ENCODE measurements at regions not wholly inside any gene's neighbourhood (a gene's known extent, or its start where the extent isn't known, plus 50 kb on each side); places are given as distances from the start of the nearest gene placed in this dataset.

DNA sequence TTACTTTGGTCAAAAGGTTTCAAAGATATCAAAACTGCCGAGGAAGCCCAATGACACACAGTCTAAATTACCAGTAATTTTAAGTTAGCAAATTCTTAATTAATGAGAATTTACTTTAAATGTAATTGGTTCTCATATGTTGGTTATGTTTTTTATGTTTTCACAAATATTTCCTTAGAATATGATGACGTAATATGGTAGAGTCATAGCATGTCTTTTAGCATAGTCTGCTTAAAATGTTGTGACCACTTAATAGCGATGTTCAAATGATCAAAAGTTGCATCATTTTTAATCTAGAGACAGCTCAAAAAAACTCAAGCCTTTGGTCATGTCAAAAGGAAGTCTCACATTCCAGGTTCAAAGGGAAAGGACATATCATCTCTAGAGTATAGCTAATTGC, 123.3 kb upstream of the ST6GAL2 start:
- in situ Hi-C loops (cut with HindIII; ENCODE audit: low sequenced_read_pairs) = no loop called here
- no peak for DNase-seq (ENCODE audit: low spot score)

DNA sequence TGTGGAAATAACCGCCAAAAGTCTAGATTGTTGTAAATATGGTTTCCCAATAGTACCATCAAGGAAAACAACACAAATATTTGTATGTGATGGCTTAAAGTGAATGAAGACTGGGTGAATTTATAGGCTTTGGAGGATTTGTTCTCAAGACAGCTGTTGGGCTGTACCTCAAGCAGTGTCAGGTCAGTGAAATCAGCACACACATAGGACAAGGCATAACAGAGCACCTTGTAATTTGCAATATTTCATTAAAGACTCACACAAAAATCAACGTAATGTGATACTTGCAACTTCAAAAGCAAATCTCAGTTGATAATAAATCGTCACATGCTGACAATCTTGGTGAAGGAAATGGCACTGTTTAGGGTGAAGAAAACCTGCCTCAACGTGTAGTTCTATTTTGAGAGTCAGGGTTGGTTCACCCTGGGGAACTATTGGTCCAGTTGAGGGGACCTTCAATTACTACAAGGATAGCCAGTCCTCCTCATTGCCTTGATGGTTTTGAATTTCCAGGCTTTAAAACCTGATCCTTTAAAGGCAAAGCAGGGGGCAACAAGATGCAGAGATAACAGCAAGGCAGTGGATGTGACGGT, 126.8 kb upstream of the ST6GAL2 start:
- in situ Hi-C loops (cut with HindIII; ENCODE audit: low sequenced_read_pairs) = no loop called here
- no peak for DNase-seq (ENCODE audit: low spot score)

DNA sequence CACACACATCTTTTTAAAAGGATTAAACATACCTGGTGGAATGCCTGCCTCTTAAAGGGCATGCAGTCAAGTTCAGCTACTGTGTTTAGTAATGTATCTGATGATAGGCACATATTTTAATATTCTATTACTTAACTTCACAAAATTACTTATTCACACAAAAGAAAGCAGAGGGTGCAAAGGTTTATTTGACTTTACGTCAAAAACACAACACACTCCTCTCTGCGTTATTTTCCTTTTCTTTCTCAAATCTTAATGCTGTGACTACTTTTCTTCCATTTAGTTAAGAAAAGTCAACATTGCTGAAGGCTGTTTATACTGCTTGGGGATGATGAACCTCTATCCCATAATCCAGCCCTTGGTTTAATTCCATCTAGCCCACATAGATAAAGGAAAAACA, 127.9 kb upstream of the ST6GAL2 start:
- in situ Hi-C loops (cut with HindIII; ENCODE audit: low sequenced_read_pairs) = no loop called here
- DNase-seq (ENCODE audit: low spot score) = no peak

DNA sequence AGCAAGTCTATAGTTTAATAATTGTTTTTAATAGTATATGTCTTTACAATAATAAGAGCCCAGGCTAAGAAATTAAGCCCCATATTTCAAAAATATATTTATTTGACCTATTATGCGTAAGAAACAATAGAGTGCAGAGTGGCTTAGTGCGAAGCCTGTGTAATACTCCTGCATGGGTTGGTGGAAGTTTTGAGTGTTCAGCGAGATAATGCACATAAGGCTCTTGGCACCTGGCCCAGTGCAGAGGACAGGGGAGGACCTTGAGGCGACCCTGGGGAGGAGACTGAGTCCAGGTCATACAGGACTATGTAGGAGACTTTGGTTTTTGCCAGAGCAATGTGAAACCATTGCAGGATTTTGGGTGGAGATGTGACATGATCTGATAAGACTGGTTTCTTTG, 132.4 kb upstream of the ST6GAL2 start:
- in situ Hi-C loops (cut with HindIII; ENCODE audit: low sequenced_read_pairs) = no loop called here
- DNase-seq (ENCODE audit: low spot score) = no peak

DNA sequence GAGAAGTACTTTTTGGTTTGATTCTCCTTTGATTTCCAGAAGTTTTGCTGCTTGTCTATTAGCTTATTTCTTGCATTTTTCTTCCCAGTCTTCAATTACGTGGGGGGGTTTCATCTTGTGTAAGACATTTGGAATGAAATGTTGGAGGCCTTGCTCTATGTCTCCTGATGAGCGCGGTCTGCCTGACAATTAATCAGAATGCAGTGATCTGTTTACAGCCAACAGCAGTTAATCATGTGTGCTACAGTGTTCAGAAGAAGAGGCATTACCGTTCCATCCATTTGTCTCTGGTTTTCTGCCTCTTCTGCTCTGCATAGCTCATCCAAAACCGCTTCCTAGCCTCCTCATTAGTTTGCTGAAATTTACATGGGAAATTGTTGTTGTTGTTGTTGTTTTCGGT, 134.4 kb upstream of the ST6GAL2 start:
- in situ Hi-C loops (cut with HindIII; ENCODE audit: low sequenced_read_pairs) = no loop called here
- no peak for DNase-seq (ENCODE audit: low spot score)

DNA sequence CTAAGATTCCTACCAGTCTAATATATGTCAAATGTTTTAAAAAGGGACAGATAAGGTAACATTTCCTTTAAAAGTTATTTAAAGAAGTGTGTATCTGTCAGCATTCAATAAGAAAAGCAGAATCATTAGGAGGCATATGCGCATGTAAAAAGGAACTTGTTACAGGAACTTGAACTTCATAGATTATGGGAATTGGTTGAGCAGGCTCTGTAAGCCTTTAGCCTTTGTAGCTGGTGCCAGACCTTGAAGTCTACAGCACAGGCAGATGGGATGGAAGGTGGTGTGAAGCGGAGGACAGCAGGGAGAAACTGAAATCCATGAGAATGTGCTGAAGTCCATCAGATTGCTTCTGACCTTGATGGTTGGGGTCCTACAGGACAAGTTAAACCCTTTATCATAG, 138.3 kb upstream of the ST6GAL2 start:
- DNase-seq (ENCODE audit: low spot score) = no peak
- in situ Hi-C loops (cut with HindIII; ENCODE audit: low sequenced_read_pairs) = no loop called here

DNA sequence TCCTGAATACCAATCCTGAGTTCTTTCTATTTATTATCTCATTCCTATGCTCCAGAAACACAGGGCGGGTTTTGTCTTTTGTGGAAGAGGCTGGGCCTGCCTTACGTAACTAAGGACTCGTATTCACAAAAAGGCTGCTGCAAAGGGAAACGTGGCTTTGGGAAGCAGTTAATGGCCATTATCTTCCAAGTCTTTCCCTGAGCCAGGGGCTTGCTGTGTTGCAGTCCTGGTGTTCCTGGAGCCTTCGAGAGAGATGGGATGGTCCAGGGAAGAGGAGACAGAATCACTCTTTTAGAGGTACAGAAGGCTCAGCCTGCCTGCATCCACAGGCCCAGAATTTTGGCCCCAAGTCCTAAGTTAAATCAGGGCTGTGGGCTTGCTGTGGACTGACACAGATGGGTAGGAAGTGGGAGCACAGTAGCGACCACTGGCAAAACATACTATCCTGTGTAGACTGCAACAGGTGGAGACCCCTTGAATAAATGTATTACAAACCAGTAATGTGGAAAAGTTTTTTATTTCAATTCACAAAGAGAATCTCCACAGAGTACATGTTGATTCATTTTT, 139.4 kb upstream of the ST6GAL2 start:
- in situ Hi-C loops (cut with HindIII; ENCODE audit: low sequenced_read_pairs) = no loop called here
- no peak for DNase-seq (ENCODE audit: low spot score)

DNA sequence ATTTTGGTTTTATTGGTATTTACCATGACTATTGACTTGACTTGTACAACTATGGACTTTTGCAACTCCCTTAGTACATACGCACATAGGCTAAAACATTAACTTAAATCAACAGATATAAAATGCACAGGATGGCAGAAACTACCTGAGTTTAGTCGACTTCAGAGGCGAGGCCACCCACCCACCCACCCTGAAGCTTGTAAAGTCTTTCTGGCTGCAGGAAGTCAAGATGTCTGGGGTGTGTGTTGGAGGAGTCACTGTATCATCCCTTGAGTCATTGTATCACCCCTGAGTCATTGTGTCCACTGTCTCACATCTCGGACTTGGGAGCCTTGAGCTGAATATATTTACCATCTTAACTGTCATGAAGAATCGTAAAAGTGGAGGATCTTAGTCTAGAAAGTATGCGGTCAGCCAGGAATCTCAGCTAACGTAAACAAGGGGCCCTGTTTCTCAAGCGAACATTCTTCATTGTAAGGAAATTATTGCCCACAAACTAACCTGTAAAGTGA, 140.0 kb upstream of the ST6GAL2 start:
- in situ Hi-C loops (cut with HindIII; ENCODE audit: low sequenced_read_pairs) = no loop called here
- no peak for DNase-seq (ENCODE audit: low spot score)

DNA sequence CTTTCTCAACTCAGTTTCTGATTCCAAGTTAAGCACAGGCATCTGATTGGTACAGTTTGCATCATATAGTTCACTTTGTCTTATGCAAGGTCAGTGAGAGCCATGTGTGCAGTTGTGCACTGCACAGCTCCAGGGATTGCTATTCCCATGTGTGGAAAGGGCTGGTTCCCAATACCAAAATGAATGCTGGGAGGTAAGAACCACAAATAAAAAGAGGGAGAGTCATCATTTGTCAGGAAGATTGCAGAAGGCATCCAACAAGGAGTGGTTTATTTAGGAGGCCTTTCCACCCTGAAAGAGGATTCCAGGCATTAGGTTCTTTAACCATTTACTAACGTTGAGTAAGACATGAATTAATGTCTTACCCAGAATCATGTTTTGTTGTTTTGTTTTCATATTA, 141.2 kb upstream of the ST6GAL2 start:
- no peak for DNase-seq (ENCODE audit: low spot score)
- in situ Hi-C loops (cut with HindIII; ENCODE audit: low sequenced_read_pairs) = no loop called here

DNA sequence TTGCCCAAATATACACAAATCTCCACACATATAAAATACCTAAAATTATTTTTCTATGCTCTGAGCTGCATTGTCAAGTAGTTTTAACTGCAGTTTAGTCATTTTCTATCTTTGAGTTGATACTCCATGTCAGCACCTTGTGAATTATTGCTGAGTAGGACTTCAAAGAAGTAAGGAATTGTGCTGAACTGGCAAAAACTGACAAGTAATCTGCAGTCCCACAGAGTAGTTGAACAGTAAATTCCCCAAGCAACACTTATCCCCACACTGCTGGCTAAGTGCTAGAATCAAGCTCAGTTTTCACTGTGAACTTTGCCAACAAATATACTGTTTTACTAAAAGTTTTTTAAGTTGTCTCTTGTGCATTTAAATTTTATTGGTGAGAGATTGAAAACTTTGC, 141.8 kb upstream of the ST6GAL2 start:
- DNase-seq (ENCODE audit: low spot score) = no peak
- in situ Hi-C loops (cut with HindIII; ENCODE audit: low sequenced_read_pairs) = no loop called here

DNA sequence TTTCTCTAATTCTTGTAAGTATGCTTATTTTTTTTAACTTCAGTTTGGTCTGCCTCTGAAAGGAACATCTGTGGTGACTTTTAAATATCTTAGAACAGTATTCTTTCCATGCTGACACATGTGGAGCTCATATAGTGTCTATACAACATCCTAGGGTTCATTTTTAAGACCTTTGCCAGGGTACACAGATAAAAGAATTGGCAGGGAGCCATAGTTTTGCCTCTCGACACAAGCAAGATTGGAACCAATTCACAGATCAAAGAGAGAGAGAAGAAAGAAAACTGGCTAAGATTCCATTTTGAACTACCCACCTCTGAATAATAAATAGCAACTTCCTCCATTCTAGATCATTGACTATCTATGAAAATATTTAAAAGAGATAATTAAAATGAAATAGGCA, 142.7 kb upstream of the ST6GAL2 start:
- in situ Hi-C loops (cut with HindIII; ENCODE audit: low sequenced_read_pairs) = no loop called here
- no peak for DNase-seq (ENCODE audit: low spot score)

DNA sequence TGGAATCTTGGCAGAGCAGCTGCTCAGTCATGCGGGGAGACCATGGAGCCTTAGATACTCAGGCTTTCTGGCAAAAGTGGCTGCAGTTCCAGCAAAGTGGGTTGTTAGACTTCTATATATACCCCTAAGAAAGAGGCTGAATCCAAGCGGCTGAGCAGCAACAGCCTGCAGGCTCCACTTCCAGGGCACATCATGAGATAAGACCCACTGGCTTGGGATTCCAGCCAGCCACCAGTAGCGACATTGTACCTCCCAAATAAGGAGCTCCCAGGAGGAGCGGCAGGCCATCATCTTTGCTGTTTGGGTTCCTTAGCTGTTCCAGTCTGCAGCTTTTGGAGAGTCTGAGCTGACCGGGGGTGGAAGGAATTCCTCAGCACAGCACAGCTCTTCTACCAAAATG, 150.3 kb upstream of the ST6GAL2 start:
- in situ Hi-C loops (cut with HindIII; ENCODE audit: low sequenced_read_pairs) = no loop called here
- no peak for DNase-seq (ENCODE audit: low spot score)

DNA sequence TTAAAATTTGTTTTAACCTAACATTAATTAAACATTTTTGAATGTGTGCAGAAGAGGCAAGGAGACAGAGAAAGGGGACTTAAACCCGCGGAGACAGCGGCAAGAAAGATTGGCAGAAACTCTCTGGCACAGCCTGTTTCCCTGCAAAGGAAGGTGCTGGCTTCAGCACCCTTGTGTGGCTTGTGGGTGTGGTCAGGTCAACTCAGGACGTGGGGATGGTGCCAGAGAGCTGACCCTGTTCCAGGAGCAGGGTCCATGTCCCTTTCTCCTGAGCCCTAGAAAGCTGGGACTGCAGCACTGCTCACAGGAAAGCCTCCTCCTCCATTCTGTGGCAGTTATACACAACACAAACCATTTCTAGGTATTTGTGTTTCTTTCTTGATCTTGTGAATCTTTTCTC, 176.2 kb upstream of the ST6GAL2 start:
- in situ Hi-C loops (cut with HindIII; ENCODE audit: low sequenced_read_pairs) = no loop called here
- no peak for DNase-seq (ENCODE audit: low spot score)

DNA sequence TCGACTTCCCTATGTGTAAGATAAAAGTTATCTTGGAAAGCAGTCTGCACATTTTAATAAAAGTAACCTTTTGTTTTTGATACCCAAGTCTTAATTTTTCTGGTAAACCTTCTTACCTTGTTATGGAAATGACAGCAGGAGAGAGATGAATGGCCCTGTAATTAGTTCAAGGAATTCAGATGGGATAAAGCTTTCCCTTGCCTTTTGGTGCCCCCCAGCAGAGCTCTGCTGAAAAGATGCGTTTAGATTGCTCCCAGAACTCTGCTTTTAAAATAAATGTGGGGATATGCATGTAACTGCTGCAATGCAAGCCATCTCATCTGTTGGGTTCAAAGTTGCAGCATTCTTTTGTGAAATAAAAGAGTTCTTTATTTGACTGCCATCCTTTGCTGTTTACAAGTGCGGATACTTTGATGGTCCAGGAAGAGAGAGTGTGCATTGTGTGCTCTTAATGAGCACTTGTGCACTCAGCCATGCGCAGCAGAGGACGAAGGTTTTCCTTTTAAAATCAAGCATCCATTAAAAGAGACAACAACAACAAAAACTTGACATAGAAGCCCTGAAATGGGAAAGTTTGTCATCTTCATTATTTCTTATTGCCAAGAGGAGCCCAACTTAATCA, 176.7 kb upstream of the ST6GAL2 start:
- DNase-seq (ENCODE audit: low spot score) = no peak
- in situ Hi-C loops (cut with HindIII; ENCODE audit: low sequenced_read_pairs) = no loop called here

DNA sequence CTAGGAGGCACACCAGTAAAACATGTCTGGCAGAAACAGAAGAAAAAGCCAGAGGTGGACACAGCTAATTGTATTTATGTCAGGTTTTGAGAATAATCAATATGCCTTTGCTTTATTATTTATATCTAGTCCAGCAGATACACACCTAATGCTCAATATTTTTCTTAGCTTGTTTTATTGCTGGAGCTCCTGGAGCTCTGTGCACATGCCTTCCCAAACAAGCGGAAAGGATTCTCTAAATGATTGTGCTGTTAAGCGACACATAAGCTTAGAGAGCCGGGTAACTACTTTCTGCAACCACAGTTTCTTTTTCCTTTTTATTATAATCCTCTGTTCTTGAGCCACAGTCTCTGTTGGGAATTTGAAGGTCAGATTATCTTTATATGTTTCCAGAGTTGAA, 177.3 kb upstream of the ST6GAL2 start:
- in situ Hi-C loops (cut with HindIII; ENCODE audit: low sequenced_read_pairs) = no loop called here
- no peak for DNase-seq (ENCODE audit: low spot score)

DNA sequence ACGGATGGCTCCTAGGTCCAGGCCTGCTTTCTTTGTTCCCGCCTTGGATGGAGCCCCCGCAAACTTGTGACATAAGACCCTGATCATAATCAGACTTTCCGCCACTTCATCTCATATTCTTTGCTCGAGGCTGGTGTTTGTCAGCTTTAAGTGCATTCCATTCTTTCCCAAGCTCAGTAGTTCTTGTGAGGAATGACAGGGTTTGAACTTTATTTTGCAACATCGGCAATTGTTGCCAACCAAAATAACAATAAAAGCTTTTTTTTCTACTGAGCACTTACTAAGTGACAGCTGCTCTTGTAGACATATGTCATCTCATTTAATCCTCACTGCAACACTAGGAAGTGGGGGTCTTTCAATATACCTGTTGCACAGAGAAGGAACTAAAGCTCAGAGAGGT, 178.8 kb upstream of the ST6GAL2 start:
- in situ Hi-C loops (cut with HindIII; ENCODE audit: low sequenced_read_pairs) = no loop called here
- DNase-seq (ENCODE audit: low spot score) = no peak

DNA sequence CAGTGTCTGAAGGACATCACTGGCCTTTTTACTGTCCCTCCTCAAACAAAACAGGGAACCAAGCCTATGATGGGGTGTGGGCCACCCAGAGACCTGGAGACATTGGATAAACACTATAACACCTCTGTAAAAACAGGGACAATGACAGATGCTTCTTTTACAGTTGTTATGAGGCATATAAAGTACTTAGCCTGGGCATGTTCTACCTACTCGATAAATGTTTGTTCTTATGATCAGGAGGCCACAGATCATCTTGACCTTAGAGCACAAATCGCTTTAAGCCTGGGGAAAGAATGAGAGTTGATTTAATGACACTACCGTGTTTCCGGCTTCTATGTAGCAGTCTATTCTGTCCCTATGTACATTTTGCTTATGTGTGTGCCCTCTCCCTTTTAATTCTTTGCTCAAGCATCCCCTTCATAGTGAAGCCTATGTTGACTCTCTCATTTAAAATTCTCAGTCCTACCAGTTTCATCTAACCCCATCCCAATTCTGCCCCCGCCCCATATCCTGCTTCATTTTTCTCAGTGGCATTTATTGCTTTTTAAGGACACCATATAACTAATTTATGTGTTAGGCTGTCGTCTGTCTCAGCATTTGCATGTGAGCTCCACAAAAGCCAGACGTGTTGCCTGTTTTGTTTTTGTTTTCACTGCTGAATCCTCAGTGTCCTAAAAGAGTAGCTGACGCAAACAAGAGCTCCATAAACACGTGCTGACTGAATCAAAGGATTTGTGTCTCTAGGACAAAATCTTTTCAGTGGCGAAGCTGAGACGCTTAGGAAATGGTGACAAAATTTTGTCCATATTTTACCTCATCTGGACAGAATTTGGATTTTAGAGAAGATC, 182.3 kb upstream of the ST6GAL2 start:
- in situ Hi-C loops (cut with HindIII; ENCODE audit: low sequenced_read_pairs) = no loop called here
- DNase-seq (ENCODE audit: low spot score) = no peak

DNA sequence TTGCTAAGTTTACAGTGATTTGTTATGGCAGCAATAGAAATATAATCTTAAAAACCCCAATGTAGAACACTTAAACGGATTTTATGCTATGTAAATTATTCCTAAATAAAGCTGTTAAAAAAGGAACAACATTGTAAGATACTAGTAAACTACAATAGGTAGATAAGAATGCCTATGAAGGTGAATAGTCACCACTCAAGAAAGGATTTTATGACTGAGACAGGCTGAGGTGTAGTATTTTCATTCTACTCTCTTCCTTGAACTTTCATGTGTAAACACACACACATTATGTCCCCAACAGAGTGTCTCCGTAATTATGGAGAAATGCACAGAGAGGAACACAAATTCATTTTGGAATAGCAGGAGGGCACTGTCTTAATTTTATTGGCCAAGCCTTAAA, 183.9 kb upstream of the ST6GAL2 start:
- no peak for DNase-seq (ENCODE audit: low spot score)
- in situ Hi-C loops (cut with HindIII; ENCODE audit: low sequenced_read_pairs) = no loop called here

DNA sequence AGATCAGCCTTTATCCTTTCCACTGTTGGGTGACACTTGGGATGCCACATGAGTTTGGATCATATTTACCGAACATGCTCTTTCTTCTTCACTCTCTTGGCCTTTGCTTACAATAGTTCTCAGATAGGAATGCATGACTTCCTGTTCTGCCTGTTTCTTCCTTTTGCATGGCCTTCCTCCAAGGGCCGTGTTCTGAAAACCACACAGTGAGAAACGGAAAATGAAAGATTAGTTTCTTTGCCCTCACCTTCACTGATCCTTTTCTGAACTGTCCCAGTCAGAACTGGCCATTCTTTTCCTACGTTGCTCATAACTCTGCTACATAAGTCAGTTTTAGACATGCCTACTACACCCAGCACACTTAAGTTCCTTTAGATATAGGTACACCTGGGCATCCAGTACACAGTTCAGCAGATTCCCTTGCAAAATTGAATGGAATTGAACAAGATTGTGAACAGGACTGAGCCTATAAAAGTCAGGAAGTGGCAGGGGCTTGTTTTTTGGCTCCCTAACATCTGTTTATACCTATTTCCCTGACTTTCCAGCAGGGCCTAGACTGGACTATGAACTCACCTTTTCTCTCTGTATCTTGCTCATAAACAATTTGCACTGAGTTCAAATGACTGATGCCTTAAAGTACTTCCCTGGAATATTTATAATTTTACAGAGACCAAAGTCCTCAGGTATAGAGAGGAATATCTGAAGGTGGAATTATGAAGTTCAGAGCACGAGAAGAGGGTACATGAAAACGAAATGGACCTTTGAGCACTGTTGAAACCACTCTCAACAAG, 186.4 kb upstream of the ST6GAL2 start:
- in situ Hi-C loops (cut with HindIII; ENCODE audit: low sequenced_read_pairs) = no loop called here
- no peak for DNase-seq (ENCODE audit: low spot score)

DNA sequence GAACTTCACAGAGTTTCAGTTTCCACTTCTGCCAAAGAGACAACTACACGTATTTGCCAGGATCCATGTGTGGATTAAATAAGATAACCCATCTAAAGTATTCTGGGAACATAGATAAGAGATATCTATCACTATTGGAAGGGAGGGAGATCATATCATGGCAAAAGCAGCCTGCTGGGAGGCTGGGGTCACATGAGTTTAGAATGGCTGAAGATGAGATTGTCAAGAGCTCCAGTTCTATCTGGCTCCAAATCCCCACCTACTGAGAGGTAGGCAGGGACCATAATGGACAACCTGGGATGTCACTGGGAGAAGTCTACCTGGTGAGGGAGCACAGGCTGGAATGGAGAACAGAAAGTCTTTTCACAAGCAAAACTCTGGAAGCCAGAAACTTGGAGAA, 192.6 kb upstream of the ST6GAL2 start:
- in situ Hi-C loops (cut with HindIII; ENCODE audit: low sequenced_read_pairs) = no loop called here
- no peak for DNase-seq (ENCODE audit: low spot score)
